Sciatic nerve (tissue), 2 donors: ENCODE measurements at regions not wholly inside any gene's neighbourhood (a gene's known extent, or its start where the extent isn't known, plus 50 kb on each side); places are given as distances from the start of the nearest gene placed in this dataset.

Source experiments
- ATAC-seq: fragments of 200-7000 bp; cut with Tn5 transposase; one replicate; pipeline ENCODE4 v1.9.1; 2020; ENCODE audit warnings: mild to moderate bottlenecking, moderate library complexity
- DNase-seq: peaks from one replicate; pipeline ENCODE4 v3.0.0-alpha.2; 2020; ENCODE audit warnings: low spot score
- intact Hi-C: fragments of 100-400 bp; cut with DNase I; formaldehyde crosslinking; loops from one replicate; pipeline ENCODE4 v1.14.2; 2022
- donor health status: DM: no; HTN: no; CAD: no.
- donor health status: DM: no; HTN: no; CAD: no.

GRCh38 chr15:97604677-97605076 lies 355.8 kb upstream of the ARRDC4 start:
- ATAC-seq: no peak
- intact Hi-C loops: no loop called here
- DNase-seq: no peak

- intact Hi-C loops: no loop called here
- ATAC-seq (no peak), DNase-seq (no peak)
Observed at GRCh38 chr15:97615114-97615513, 345.4 kb upstream of the ARRDC4 start.

GRCh38 chr15:97623091-97623661 lies 337.3 kb upstream of the ARRDC4 start:
- ATAC-seq: no peak

GRCh38 chr15:97627634-97628033 lies 332.9 kb upstream of the ARRDC4 start:
- intact Hi-C loops: no loop called here
- ATAC-seq (no peak), DNase-seq (no peak)

More at GRCh38 chr15:97623091-97623661, 337.3 kb upstream of the ARRDC4 start:
- no peak for DNase-seq
- intact Hi-C loops: no loop called here

- intact Hi-C loops: no loop called here
- no peak for ATAC-seq
- no peak for DNase-seq
Observed at GRCh38 chr15:97645758-97646157, 314.7 kb upstream of the ARRDC4 start.

- no peak for ATAC-seq
- DNase-seq: no peak
- intact Hi-C loops: no loop called here
Observed at GRCh38 chr15:97648728-97649127, 311.8 kb upstream of the ARRDC4 start.

GRCh38 chr15:97652041-97652440 lies 308.5 kb upstream of the ARRDC4 start:
- ATAC-seq (no peak), DNase-seq (no peak)
- intact Hi-C loops: no loop called here

- ATAC-seq (no peak), DNase-seq (no peak)
- intact Hi-C loops: no loop called here
Observed at GRCh38 chr15:97652700-97653167, 307.8 kb upstream of the ARRDC4 start.

GRCh38 chr15:97653896-97654295 lies 306.6 kb upstream of the ARRDC4 start:
- no peak for DNase-seq
- intact Hi-C loops: no loop called here
- ATAC-seq: no peak

- no peak for ATAC-seq
- intact Hi-C loops: no loop called here
Observed at GRCh38 chr15:97654481-97655076, 305.9 kb upstream of the ARRDC4 start.

GRCh38 chr15:97661796-97662195 lies 298.7 kb upstream of the ARRDC4 start:
- DNase-seq: no peak
- intact Hi-C loops: no loop called here
- no peak for ATAC-seq

More at GRCh38 chr15:97654481-97655076, 305.9 kb upstream of the ARRDC4 start:
- DNase-seq: no peak

GRCh38 chr15:97672586-97672985 lies 287.9 kb upstream of the ARRDC4 start:
- no peak for ATAC-seq
- no peak for DNase-seq
- intact Hi-C loops: no loop called here

GRCh38 chr15:97678656-97679055 lies 281.8 kb upstream of the ARRDC4 start:
- ATAC-seq: no peak
- intact Hi-C loops: no loop called here
- DNase-seq: no peak

GRCh38 chr15:97679106-97679688 lies 281.3 kb upstream of the ARRDC4 start:
- intact Hi-C loops: no loop called here
- DNase-seq (no peak), ATAC-seq (no peak)

GRCh38 chr15:97680606-97681220 lies 279.8 kb upstream of the ARRDC4 start:
- intact Hi-C loops: no loop called here
- ATAC-seq (no peak), DNase-seq (no peak)

GRCh38 chr15:97683831-97684230 lies 276.7 kb upstream of the ARRDC4 start:
- intact Hi-C loops: no loop called here
- no peak for ATAC-seq
- DNase-seq: no peak

GRCh38 chr15:97684249-97684648 lies 276.3 kb upstream of the ARRDC4 start:
- no peak for DNase-seq
- intact Hi-C loops: no loop called here
- ATAC-seq: no peak

GRCh38 chr15:97686324-97686723 lies 274.2 kb upstream of the ARRDC4 start:
- no peak for DNase-seq
- intact Hi-C loops: no loop called here
- no peak for ATAC-seq

- intact Hi-C loops: no loop called here
- ATAC-seq (no peak), DNase-seq (no peak)
Observed at GRCh38 chr15:97687654-97688053, 272.8 kb upstream of the ARRDC4 start.

- intact Hi-C loops: no loop called here
- no peak for DNase-seq
- ATAC-seq: no peak
Observed at GRCh38 chr15:97688177-97688576, 272.3 kb upstream of the ARRDC4 start.
